Ascending aorta (tissue), 2 donors: ENCODE measurements at regions not wholly inside any gene's neighbourhood (a gene's known extent, or its start where the extent isn't known, plus 50 kb on each side); places are given as distances from the start of the nearest gene placed in this dataset.

Source experiments
- DNase-seq, 2 donors: peaks; one replicate each; pipeline ENCODE4 v3.0.0-alpha.2; 2019; ENCODE audit warnings: low spot score in 2 of 2
- H3K27ac ChIP-seq, 2 donors: fragments of 200-600 bp; sonication (generic); one replicate each; pipeline ENCODE4 v1.5.1; 2016 to 2017; ENCODE audit warnings: mild to moderate bottlenecking in 1 of 2
- H3K27me3 ChIP-seq: fragments of 200-600 bp; sonication (generic); one replicate; pipeline ENCODE4 v1.5.1; 2017
- H3K36me3 ChIP-seq, 2 donors: fragments of 200-600 bp; sonication (generic); one replicate each; pipeline ENCODE4 v1.5.1; 2016
- H3K4me1 ChIP-seq, 2 donors: fragments of 200-600 bp; sonication (generic); one replicate each; pipeline ENCODE4 v1.5.1; 2016 to 2017; ENCODE audit warnings: mild to moderate bottlenecking in 1 of 2
- H3K4me3 ChIP-seq, 2 donors: fragments of 200-600 bp; sonication (generic); one replicate each; pipeline ENCODE4 v1.5.1; 2016 to 2017; ENCODE audit warnings: mild to moderate bottlenecking in 1 of 2
- H3K9me3 ChIP-seq, 2 donors: fragments of 200-600 bp; sonication (generic); one replicate each; pipeline ENCODE4 v1.5.1; 2016
- intact Hi-C: fragments of 100-400 bp; cut with DNase I; formaldehyde crosslinking; loops from one replicate; pipeline ENCODE4 v1.15.1; 2023
- TF ChIP-seq, protein P1 (sequence below), 3 experiments: fragments of 200-600 bp in 2 of 3; fragments of 450-650 bp in 1 of 3; sonication (generic) in 2 of 3; IDR thresholded peaks; one replicate each; pipeline ENCODE4 v1.5.1; 2016 to 2019; ENCODE audit warnings: antibody characterized with exemption in 3 of 3, mild to moderate bottlenecking in 1 of 3, moderate library complexity in 1 of 3

DNA sequence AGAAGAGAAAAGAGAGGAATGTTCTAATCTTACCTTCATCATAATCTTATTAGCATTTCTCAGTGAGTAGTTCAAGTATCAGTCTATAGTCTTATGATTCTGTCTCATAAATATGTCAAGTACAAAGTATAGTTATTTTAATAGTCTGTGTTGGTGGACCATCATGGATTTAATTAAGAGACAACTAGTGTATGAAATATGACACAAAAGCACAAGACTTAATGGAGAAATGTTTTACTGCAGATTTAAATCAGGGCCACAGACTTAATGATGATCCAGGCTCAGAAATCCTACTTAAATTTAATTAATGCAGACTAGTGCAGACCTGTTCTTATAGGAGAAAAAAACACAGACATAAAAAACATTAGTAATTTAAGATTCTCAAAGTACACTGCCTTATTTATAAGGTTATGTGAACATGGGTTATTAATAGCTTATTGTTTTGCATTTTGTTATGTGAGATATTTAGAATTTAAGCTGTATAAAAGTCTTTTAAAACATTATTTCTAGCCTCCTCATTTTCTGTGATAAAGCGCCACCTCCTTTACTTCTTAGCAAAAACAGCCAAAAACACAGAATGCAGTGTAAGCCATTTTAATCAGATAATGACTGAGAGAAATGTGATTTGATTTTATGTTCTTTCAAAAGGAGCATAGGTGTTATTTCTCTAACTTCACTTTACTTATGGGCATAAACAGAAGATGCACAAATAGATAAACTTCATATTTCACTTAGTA lies 255.0 kb upstream of the SNX7 start:
- Histone ChIP-seq H3K9me3 (no peaks in the 10 kb centered on the region), H3K4me1 (no peaks in the 10 kb centered on the region), H3K4me3 (no peak overlapping the region), H3K27me3 (no peaks in the 10 kb centered on the region), H3K27ac (no peak overlapping the region), H3K36me3 (no peaks in the 10 kb centered on the region)
- TF ChIP-seq, protein P1, sequence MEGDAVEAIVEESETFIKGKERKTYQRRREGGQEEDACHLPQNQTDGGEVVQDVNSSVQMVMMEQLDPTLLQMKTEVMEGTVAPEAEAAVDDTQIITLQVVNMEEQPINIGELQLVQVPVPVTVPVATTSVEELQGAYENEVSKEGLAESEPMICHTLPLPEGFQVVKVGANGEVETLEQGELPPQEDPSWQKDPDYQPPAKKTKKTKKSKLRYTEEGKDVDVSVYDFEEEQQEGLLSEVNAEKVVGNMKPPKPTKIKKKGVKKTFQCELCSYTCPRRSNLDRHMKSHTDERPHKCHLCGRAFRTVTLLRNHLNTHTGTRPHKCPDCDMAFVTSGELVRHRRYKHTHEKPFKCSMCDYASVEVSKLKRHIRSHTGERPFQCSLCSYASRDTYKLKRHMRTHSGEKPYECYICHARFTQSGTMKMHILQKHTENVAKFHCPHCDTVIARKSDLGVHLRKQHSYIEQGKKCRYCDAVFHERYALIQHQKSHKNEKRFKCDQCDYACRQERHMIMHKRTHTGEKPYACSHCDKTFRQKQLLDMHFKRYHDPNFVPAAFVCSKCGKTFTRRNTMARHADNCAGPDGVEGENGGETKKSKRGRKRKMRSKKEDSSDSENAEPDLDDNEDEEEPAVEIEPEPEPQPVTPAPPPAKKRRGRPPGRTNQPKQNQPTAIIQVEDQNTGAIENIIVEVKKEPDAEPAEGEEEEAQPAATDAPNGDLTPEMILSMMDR (IDR thresholded peaks at IDR 0.05), result no peak
- intact Hi-C loops, result no loop called here
- DNase-seq, result no peak

DNA sequence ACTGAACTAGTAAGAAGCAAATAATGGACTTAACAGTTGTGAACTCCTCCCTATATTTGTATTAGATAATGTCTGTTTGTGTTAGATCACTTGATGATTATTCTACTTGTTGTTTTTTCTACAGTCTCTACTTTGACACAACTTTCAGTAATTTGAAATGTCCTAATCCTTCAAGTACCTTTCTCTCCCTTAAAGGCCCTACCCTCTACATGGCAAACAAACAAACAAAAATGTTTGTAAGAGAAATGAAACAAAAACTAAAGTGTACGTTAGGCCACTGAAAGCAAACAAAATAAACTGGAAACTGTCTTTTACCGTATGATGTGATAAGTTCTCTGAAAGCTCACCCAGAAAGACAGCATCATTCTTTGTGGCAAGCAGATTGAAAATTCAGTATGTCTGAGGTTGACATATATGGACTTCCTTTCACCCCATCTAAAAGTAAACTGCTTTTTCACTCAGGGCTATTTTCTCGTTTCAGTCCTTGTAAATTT lies 255.9 kb upstream of the SNX7 start:
- no peaks in the 10 kb centered on the region for H3K36me3 ChIP-seq
- TF ChIP-seq, protein P1 (IDR thresholded peaks at IDR 0.05), result no peak
- no peaks in the 10 kb centered on the region for H3K27me3 ChIP-seq
- intact Hi-C loops, result no loop called here
- no peak overlapping the region for H3K4me3 ChIP-seq
- H3K4me1 ChIP-seq, result no peaks in the 10 kb centered on the region
- no peak for DNase-seq
- no peaks in the 10 kb centered on the region for H3K9me3 ChIP-seq
- H3K27ac ChIP-seq, result no peak overlapping the region

DNA sequence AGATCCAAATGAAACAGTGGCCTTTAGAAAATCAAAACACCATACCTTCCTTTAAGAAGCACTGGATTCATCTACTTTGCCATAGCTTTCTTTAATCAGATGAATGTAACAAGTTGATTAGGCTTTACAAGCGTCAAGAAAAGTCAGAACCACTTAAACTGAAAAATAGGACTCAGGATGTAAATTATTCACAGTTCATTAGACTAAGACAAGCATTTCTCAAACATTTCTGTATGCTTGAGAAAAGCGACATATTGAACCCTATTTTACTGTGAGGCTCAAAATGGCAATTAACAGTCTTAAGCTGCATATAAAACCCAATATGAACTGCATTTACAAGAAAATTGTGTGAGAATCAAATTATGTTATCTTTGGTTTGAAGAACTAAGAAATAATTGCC lies 256.7 kb upstream of the SNX7 start:
- Histone ChIP-seq H3K36me3 (no peaks in the 10 kb centered on the region), H3K4me3 (no peak overlapping the region), H3K27me3 (no peaks in the 10 kb centered on the region), H3K27ac (no peak overlapping the region), H3K4me1 (no peaks in the 10 kb centered on the region), H3K9me3 (no peaks in the 10 kb centered on the region)
- intact Hi-C loops, result no loop called here
- no peak for DNase-seq
- TF ChIP-seq, protein P1 (IDR thresholded peaks at IDR 0.05), result no peak

DNA sequence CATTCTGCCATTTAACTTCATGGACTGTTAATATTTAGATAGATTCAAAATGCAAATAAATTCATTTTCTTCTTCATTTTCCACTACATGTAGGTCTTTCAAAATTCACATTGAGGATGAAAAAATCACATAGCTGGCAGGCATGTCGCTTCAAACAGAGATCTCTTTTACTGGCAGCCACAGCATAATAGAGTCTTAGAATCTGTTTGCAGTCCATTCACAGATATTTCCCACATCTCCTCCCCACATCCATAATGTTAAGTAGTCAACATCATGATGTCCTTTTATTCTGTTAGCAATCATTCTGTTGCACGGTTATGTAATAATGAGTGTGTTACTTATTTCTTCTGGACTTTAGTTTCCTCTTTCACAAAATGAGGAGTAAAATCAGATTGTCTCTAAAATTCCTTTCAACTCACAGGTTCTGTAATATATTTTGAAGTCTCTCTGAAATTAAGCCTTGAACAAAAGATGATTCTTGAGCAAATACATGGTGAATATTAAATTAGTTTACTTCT lies 257.5 kb upstream of the SNX7 start:
- DNase-seq, result no peak
- Histone ChIP-seq H3K4me1 (no peaks in the 10 kb centered on the region), H3K27ac (no peak overlapping the region), H3K27me3 (no peaks in the 10 kb centered on the region), H3K36me3 (no peaks in the 10 kb centered on the region), H3K4me3 (no peak overlapping the region), H3K9me3 (no peaks in the 10 kb centered on the region)
- TF ChIP-seq, protein P1 (IDR thresholded peaks at IDR 0.05), result no peak
- intact Hi-C loops, result no loop called here

DNA sequence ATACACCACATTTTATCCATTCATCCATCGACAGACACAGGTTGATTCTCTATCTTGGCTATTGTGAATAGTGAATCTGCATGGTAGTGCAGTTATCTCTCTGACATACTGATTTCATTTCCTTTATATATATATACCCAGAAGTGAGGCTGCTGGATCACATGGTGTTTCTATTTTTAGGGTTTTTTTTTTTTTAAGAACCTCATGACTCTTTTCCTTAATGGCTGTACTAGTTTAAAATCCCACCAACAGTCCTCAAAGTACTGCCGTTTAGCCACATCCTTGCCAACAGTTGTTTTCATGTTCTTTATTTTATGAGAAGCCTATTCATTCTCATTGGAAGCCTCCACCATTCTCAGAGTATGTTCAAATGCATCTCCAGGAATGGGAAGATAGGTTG lies 258.7 kb upstream of the SNX7 start:
- Histone ChIP-seq H3K9me3 (no peaks in the 10 kb centered on the region), H3K27me3 (no peaks in the 10 kb centered on the region), H3K36me3 (no peaks in the 10 kb centered on the region), H3K4me3 (no peak overlapping the region), H3K27ac (no peak overlapping the region), H3K4me1 (no peaks in the 10 kb centered on the region)
- DNase-seq, result no peak
- TF ChIP-seq, protein P1 (IDR thresholded peaks at IDR 0.05), result no peak
- intact Hi-C loops, result no loop called here
